ENCODE measurements at regions not wholly inside any gene's neighbourhood (a gene's known extent, or its start where the extent isn't known, plus 50 kb on each side); places are given as distances from the start of the nearest gene placed in this dataset.

GRCh38 chr4:183013730-183014002, 85.4 kb upstream of the WWC2 start:
- TF ChIP-seq CTCF (IDR thresholded peaks at IDR 0.05) (no peak), POLR2A (IDR thresholded peaks at IDR 0.05) (no peak)

Measured in lower leg skin (tissue), 3 donors.